IPS DF 6.9 (cell line): ENCODE measurements at regions not wholly inside any gene's neighbourhood (a gene's known extent, or its start where the extent isn't known, plus 50 kb on each side); places are given as distances from the start of the nearest gene placed in this dataset.

Experiments used
- DNase-seq: peaks from one replicate; pipeline ENCODE4 v3.0.0-alpha.2; 2013; ENCODE audit warnings: low read depth, low spot score
- H3K27ac ChIP-seq: one replicate; pipeline ENCODE4 v1.5.1; 2013; ENCODE audit warnings: low read length, control low read depth
- H3K27me3 ChIP-seq: 2 replicates; pipeline ENCODE4 v1.6.1; 2013; ENCODE audit warnings: mild to moderate bottlenecking, low read length; ENCODE audit not compliant: control insufficient read depth, insufficient read depth
- H3K36me3 ChIP-seq: 2 replicates; pipeline ENCODE4 v1.6.1; 2013; ENCODE audit warnings: low read length; ENCODE audit not compliant: control insufficient read depth, insufficient read depth
- H3K4me1 ChIP-seq: 2 replicates; pipeline ENCODE4 v1.6.1; 2013; ENCODE audit warnings: low read length; ENCODE audit not compliant: control insufficient read depth, insufficient read depth
- H3K4me3 ChIP-seq: 2 replicates; pipeline ENCODE4 v1.5.1; 2013; ENCODE audit warnings: mild to moderate bottlenecking, low read length
- H3K9me3 ChIP-seq: 2 replicates; pipeline ENCODE4 v1.6.1; 2013; ENCODE audit warnings: low read length, inconsistent platforms; ENCODE audit not compliant: control insufficient read depth, insufficient read depth
- WGBS: extraction: QIAGEN DNeasy Blood & Tissue Kit; methylation state at CpG from one replicate; pipeline ENCODE4 v1.1.7; 2013; ENCODE audit warnings: mixed read lengths, missing lambda C conversion rate; ENCODE audit not compliant: insufficient read length, insufficient coverage; 5-methylcytosine and 5-hydroxymethylcytosine counted together

GRCh38 chr18:75931079-75931478 is 503.6 kb upstream of the SMIM21 start:
- no CpG with 5 or more reads among the region's 2 CpGs for WGBS
- no peaks in the 10 kb centered on the region; the same call in 1 of the 2 replicates for H3K36me3 ChIP-seq
- DNase-seq = no peak
- H3K4me3 ChIP-seq = no peak overlapping the region
- no peaks in the 10 kb centered on the region for H3K9me3 ChIP-seq
- no peaks in the 10 kb centered on the region for H3K27me3 ChIP-seq
- H3K27ac ChIP-seq = no peak overlapping the region
- H3K4me1 ChIP-seq = no peaks in the 10 kb centered on the region

DNA sequence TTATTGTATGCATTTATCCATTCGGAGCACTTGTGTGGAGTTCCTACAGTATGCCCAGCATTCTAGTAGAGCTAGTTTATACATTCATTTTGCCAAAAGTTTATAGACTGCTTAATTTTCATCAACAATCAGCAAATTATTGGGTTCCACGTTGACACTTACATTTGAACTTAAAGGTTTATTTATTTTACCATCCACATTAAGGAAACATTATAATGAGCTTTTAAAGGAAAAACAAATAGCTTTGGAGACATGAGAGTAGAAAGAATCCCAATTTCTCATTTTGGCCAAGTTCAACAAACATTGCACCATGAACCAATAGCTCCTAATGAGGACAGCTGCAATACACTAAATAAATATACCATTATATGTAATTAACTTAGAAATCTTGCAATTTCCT is 501.2 kb upstream of the SMIM21 start:
- no peaks in the 10 kb centered on the region for H3K27me3 ChIP-seq
- no peak overlapping the region for H3K27ac ChIP-seq
- no peaks in the 10 kb centered on the region for H3K4me1 ChIP-seq
- no peak for DNase-seq
- no CpG with 5 or more reads among the region's 2 CpGs for WGBS
- H3K36me3 ChIP-seq = no peaks in the 10 kb centered on the region
- H3K9me3 ChIP-seq = no peaks in the 10 kb centered on the region
- H3K4me3 ChIP-seq = no peak overlapping the region

- H3K27me3 ChIP-seq = no peaks in the 10 kb centered on the region
- no peaks in the 10 kb centered on the region for H3K9me3 ChIP-seq
- no CpG with 5 or more reads among the region's 5 CpGs for WGBS
- no peaks in the 10 kb centered on the region for H3K4me1 ChIP-seq
- no peaks in the 10 kb centered on the region for H3K36me3 ChIP-seq
- H3K4me3 ChIP-seq = no peak overlapping the region
- no peak for DNase-seq
- no peak overlapping the region for H3K27ac ChIP-seq
Measured at GRCh38 chr18:75927791-75928190, 500.3 kb upstream of the SMIM21 start.

DNA sequence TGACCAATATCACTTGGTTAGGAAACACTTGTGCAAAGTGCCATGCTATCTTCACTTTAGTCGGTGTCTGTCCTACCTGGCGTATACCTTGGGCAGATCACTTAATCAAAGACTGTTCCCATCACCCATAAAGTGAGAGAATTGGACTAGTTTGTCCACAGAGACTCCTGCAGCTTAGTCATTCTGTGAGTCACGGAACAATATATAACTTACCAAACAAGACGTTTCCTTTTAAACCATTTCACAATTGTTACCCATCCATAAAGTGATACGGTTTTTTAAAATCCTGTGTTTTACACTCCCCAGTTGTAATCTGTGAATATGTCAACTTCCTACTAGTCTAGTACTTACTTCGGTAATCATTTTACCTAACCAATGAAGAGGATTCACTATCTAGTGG is 499.3 kb upstream of the SMIM21 start:
- no peak overlapping the region for H3K27ac ChIP-seq
- no peak for DNase-seq
- no CpG with 5 or more reads among the region's 6 CpGs for WGBS
- H3K9me3 ChIP-seq = no peaks in the 10 kb centered on the region
- H3K4me3 ChIP-seq = no peak overlapping the region
- no peaks in the 10 kb centered on the region for H3K36me3 ChIP-seq
- H3K4me1 ChIP-seq = no peaks in the 10 kb centered on the region
- no peaks in the 10 kb centered on the region for H3K27me3 ChIP-seq

GRCh38 chr18:75923169-75923568 is 495.7 kb upstream of the SMIM21 start:
- no peak for DNase-seq
- H3K27ac ChIP-seq = no peak overlapping the region
- no CpG with 5 or more reads among the region's 4 CpGs for WGBS

GRCh38 chr18:75916624-75916982 is 489.1 kb upstream of the SMIM21 start:
- Histone ChIP-seq H3K4me3 (peak overlapping the region; percentile 91; the same call in 1 of the 2 replicates), H3K4me1 (peaks cover 3% of the 10 kb centered on the region), H3K36me3 (no peaks in the 10 kb centered on the region), H3K27me3 (no peaks in the 10 kb centered on the region), H3K27ac (no peak overlapping the region), H3K9me3 (no peaks in the 10 kb centered on the region)
- DNase-seq = no peak
- WGBS = no CpG with 5 or more reads among the region's 18 CpGs

More at GRCh38 chr18:75923169-75923568, 495.7 kb upstream of the SMIM21 start:
- no peaks in the 10 kb centered on the region for H3K4me1 ChIP-seq
- no peaks in the 10 kb centered on the region for H3K36me3 ChIP-seq
- H3K9me3 ChIP-seq = no peaks in the 10 kb centered on the region
- H3K4me3 ChIP-seq = no peak overlapping the region
- H3K27me3 ChIP-seq = no peaks in the 10 kb centered on the region

DNA sequence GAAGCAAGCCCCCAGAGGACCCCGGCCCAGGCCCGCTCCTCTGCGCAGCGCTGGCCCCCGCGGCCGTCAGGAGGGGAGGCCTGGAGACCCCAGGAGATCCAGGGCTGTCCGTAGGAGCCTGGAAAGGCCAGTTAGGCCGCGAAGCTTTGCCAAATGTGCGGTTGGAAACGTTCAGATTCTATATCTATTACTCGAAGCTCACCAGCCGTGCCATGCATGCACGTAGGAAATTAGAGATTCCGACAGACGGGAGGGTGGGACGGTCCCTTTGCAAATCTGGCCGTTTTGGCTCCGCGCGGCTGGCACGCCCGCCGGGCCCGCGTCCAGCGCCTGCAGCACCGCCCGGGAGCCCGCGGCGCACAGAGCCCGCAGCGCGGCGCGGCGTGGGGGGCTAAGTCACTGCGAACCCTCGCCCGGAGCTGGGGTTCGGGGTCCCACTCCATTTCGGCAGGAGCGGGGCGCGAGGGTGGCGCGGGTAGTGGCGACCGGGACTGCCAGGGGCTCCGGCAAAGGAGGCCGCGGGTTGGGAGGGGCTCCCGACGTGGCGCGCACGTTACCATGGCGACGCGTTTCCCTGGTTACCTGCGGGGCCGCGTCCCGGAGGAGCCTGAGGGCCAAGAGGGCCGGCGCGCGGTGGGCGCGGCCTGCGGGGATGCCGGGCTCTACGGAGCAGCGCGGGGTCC is 488.6 kb upstream of the SMIM21 start:
- peak overlapping the region; percentile 91; the same call in 1 of the 2 replicates for H3K4me3 ChIP-seq
- peak; percentile 52 for DNase-seq

GRCh38 chr18:75912829-75913228 is 485.3 kb upstream of the SMIM21 start:
- H3K36me3 ChIP-seq = no peaks in the 10 kb centered on the region
- no peak overlapping the region for H3K4me3 ChIP-seq
- WGBS = no CpG with 5 or more reads among the region's 2 CpGs
- DNase-seq = no peak
- no peaks in the 10 kb centered on the region for H3K9me3 ChIP-seq
- H3K27me3 ChIP-seq = no peaks in the 10 kb centered on the region
- H3K4me1 ChIP-seq = peaks cover 3% of the 10 kb centered on the region
- no peak overlapping the region for H3K27ac ChIP-seq

More for the DNA sequence above, 488.6 kb upstream of the SMIM21 start:
- Histone ChIP-seq H3K27ac (no peak overlapping the region), H3K36me3 (no peaks in the 10 kb centered on the region), H3K4me1 (peaks cover 3% of the 10 kb centered on the region), H3K9me3 (no peaks in the 10 kb centered on the region), H3K27me3 (no peaks in the 10 kb centered on the region)
- no CpG with 5 or more reads among the region's 77 CpGs for WGBS

- no peak overlapping the region for H3K27ac ChIP-seq
- no peaks in the 10 kb centered on the region for H3K27me3 ChIP-seq
- no peaks in the 10 kb centered on the region for H3K9me3 ChIP-seq
- no peaks in the 10 kb centered on the region for H3K36me3 ChIP-seq
- WGBS = no CpG with 5 or more reads among the region's 15 CpGs
- no peak overlapping the region for H3K4me3 ChIP-seq
- no peaks in the 10 kb centered on the region for H3K4me1 ChIP-seq
- no peak for DNase-seq
Measured at GRCh38 chr18:75904416-75904815, 476.9 kb upstream of the SMIM21 start.

DNA sequence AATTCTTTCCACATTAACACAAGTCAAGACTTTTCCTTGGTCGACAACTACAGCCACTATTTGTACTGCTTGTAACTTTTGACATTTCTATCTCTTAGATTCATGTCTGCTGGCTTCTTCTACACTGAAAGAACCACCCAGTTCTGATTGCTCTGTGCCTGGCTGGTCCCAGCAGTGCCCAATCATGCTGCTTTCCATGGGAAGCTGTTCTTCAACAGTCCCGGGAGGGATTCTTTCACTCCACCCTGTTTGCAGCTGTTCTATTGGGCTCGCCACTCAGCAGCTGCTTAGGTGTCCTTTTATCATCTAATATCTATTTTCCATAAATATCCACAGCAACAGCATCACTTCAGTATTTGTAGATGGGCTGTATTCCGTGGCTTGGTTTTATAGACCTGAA is 471.1 kb upstream of the SMIM21 start:
- no CpG with 5 or more reads among the region's 4 CpGs for WGBS
- Histone ChIP-seq H3K4me1 (peaks cover 4% of the 10 kb centered on the region; the same call in 1 of the 2 replicates), H3K36me3 (no peaks in the 10 kb centered on the region), H3K27me3 (no peaks in the 10 kb centered on the region), H3K9me3 (no peaks in the 10 kb centered on the region), H3K27ac (no peak overlapping the region), H3K4me3 (no peak overlapping the region)
- no peak for DNase-seq

DNA sequence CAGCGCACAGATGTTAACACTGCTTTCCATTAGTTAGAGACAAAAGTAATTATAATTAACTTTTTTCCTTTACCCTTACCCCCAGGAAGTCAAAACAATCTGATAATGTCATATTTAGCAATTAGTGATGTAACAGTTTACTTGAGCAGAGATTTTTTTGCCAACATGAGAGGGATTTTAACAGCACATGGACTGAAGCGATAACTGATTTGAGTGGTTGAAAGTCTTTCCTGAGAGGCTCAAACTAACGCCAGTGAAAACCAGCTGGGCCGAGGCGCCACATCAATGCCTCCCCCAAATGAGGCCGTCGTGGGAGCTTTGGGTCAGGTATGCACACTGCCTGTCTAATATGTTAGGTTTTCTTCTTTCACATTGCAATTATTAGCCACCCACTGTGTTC is 469.9 kb upstream of the SMIM21 start:
- H3K4me3 ChIP-seq = no peak overlapping the region
- H3K9me3 ChIP-seq = no peaks in the 10 kb centered on the region
- H3K36me3 ChIP-seq = no peaks in the 10 kb centered on the region
- no peak overlapping the region for H3K27ac ChIP-seq
- no peak for DNase-seq
- no CpG with 5 or more reads among the region's 7 CpGs for WGBS
- peaks cover 4% of the 10 kb centered on the region; the same call in 1 of the 2 replicates for H3K4me1 ChIP-seq
- no peaks in the 10 kb centered on the region for H3K27me3 ChIP-seq
